ENCODE measurements at regions not wholly inside any gene's neighbourhood (a gene's known extent, or its start where the extent isn't known, plus 50 kb on each side); places are given as distances from the start of the nearest gene placed in this dataset.

GRCh38 chr9:713091-713490 lies 128.4 kb upstream of the DMRT1 start:
- no peak overlapping the region for H3K4me3 ChIP-seq
- H3K36me3 ChIP-seq, result no peaks in the 10 kb centered on the region
- intact Hi-C loops (cut with DNase I), result no loop called here
- no peak for DNase-seq
- H3K4me1 ChIP-seq, result no peaks in the 10 kb centered on the region
- no peak overlapping the region for H3K9ac ChIP-seq (ENCODE audit: low read depth in 2 of 2, low read length in 2 of 2)
- no peaks in the 10 kb centered on the region for H3K27me3 ChIP-seq
- H3K9me3 ChIP-seq, result no peaks in the 10 kb centered on the region
- TF ChIP-seq CTCF (IDR thresholded peaks at IDR 0.05), result no peak
- H3K27ac ChIP-seq, result no peak overlapping the region

GRCh38 chr9:714675-715074 lies 126.8 kb upstream of the DMRT1 start:
- Histone ChIP-seq H3K4me3 (no peak overlapping the region), H3K36me3 (no peaks in the 10 kb centered on the region), H3K27me3 (no peaks in the 10 kb centered on the region), H3K9ac (ENCODE audit: low read depth in 2 of 2, low read length in 2 of 2) (no peak overlapping the region), H3K27ac (no peak overlapping the region), H3K4me1 (no peaks in the 10 kb centered on the region), H3K9me3 (no peaks in the 10 kb centered on the region)
- DNase-seq, result no peak
- TF ChIP-seq CTCF (IDR thresholded peaks at IDR 0.05), result no peak
- intact Hi-C loops (cut with DNase I), result no loop called here

GRCh38 chr9:715300-715699 lies 126.2 kb upstream of the DMRT1 start:
- no peak for DNase-seq
- intact Hi-C loops (cut with DNase I), result no loop called here
- Histone ChIP-seq H3K9me3 (no peaks in the 10 kb centered on the region), H3K27me3 (no peaks in the 10 kb centered on the region), H3K4me1 (no peaks in the 10 kb centered on the region), H3K36me3 (no peaks in the 10 kb centered on the region), H3K4me3 (no peak overlapping the region), H3K27ac (no peak overlapping the region), H3K9ac (ENCODE audit: low read depth in 2 of 2, low read length in 2 of 2) (no peak overlapping the region)
- no peak for TF ChIP-seq CTCF (IDR thresholded peaks at IDR 0.05)

- H3K4me3 ChIP-seq, result no peak overlapping the region
- H3K4me1 ChIP-seq, result no peaks in the 10 kb centered on the region
- no peaks in the 10 kb centered on the region for H3K27me3 ChIP-seq
- no peaks in the 10 kb centered on the region for H3K36me3 ChIP-seq
- DNase-seq, result no peak
- intact Hi-C loops (cut with DNase I), result no loop called here
- no peak overlapping the region for H3K27ac ChIP-seq
- no peak overlapping the region for H3K9ac ChIP-seq (ENCODE audit: low read depth in 2 of 2, low read length in 2 of 2)
- no peak for TF ChIP-seq CTCF (IDR thresholded peaks at IDR 0.05)
- no peaks in the 10 kb centered on the region for H3K9me3 ChIP-seq
These were observed 125.6 kb upstream of the DMRT1 start for GRCh38 chr9:715743-716400.

GRCh38 chr9:717722-718121 lies 123.8 kb upstream of the DMRT1 start:
- H3K4me1 ChIP-seq, result no peaks in the 10 kb centered on the region
- no peaks in the 10 kb centered on the region for H3K9me3 ChIP-seq
- H3K9ac ChIP-seq (ENCODE audit: low read depth in 2 of 2, low read length in 2 of 2), result no peak overlapping the region
- intact Hi-C loops (cut with DNase I), result no loop called here
- no peak for DNase-seq
- H3K27ac ChIP-seq, result no peak overlapping the region
- TF ChIP-seq CTCF (IDR thresholded peaks at IDR 0.05), result no peak
- no peak overlapping the region for H3K4me3 ChIP-seq
- H3K27me3 ChIP-seq, result no peaks in the 10 kb centered on the region
- H3K36me3 ChIP-seq, result no peaks in the 10 kb centered on the region

Data from colonic mucosa (tissue), 4 donors.